ENCODE measurements at regions not wholly inside any gene's neighbourhood (a gene's known extent, or its start where the extent isn't known, plus 50 kb on each side); places are given as distances from the start of the nearest gene placed in this dataset.

GRCh38 chr7:34396437-34397064, 261.5 kb upstream of the NPSR1 start:
- no peak for TF ChIP-seq POLR2AphosphoS5 (IDR thresholded peaks at IDR 0.05; ENCODE audit: low read depth, low read length)
- TF ChIP-seq POLR2A (IDR thresholded peaks at IDR 0.05; ENCODE audit: low read depth, low read length): no peak
- TF ChIP-seq TAF1 (IDR thresholded peaks at IDR 0.05; ENCODE audit: borderline replicate concordance, low read depth, low read length): no peak

Data from GM12892 (cell line).